OCI-LY3 (cell line): ENCODE measurements at regions not wholly inside any gene's neighbourhood (a gene's known extent, or its start where the extent isn't known, plus 50 kb on each side); places are given as distances from the start of the nearest gene placed in this dataset.

Source experiments
- CTCF ChIP-seq: fragments of 200-600, 300-600 bp; sonication (generic); IDR thresholded peaks from 2 replicates; pipeline ENCODE4 v1.5.1; 2014; ENCODE audit warnings: antibody characterized with exemption, low read length, low read depth
- EZH2phosphoT487 ChIP-seq: fragments of 200-600 bp; shearing (Covaris generic); IDR thresholded peaks from 2 replicates; pipeline ENCODE4 v1.6.1; 2018; ENCODE audit warnings: antibody characterized with exemption, mixed run types, low read depth

GRCh38 chr2:8039732-8040131 lies 642.1 kb upstream of the ID2 start:
- no peak for TF ChIP-seq CTCF
- TF ChIP-seq EZH2phosphoT487, result no peak
